ENCODE measurements at regions not wholly inside any gene's neighbourhood (a gene's known extent, or its start where the extent isn't known, plus 50 kb on each side); places are given as distances from the start of the nearest gene placed in this dataset.
A peak's percentile ranks its signal among the peaks of the same experiment; 100 is the strongest.
"Not testable (repeated sequence)": the region's sequence is repeated elsewhere in the genome, so short reads cannot be mapped to it uniquely, and the experiment has no call there.

DNA sequence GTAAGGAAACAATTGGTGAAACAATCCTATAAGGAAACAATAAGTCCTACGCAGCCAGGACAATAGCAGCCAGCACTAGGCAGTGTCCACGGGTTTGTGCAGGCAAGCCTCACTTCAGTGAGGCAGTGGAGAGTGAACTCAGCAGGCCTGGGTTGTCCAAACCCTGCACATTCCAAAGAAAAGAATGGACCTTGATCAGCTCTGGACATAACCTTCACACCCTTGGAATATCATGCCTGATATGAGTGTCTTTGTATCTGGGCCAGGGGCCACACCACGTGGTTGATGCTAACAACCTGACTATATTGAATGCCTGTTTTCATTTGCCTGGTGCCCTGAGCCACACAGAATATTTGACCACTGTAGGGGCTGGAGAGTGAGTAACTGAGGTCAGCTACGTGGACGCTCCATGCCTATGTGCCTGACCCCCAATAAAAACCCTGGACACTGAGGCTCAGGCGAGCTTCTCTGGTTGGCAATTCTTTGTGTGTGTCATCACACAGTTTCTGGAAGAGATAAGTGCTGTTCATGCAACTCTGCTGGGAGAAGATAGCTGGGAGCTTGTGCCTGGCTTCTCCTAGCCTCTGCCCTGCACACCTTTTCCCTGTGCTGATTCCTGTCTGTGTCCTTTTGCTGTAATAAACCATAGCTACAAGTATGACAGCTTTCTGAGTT is 81.4 kb upstream of the NCOR2 start:
- DNase-seq: no peak

DNA sequence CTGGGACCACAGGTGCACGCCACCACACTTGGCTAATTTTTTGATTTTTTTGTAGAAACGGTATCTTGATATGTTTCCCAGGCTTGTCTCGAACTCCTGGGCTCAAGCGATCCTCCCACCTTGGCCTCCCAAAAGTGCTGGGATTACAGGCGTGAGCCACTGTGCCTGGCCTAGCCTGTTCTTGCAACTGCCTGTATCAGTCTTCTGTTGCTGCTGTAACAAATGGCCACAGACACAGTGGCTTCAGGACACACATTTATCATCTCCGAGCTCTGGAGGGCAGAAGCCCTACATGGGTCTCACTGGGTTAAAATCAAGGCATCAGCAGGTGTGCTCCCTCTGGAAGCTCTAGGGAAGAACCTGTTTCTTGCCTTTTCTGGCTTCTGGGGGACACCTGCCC is 79.9 kb upstream of the NCOR2 start:
- no peak for DNase-seq

DNA sequence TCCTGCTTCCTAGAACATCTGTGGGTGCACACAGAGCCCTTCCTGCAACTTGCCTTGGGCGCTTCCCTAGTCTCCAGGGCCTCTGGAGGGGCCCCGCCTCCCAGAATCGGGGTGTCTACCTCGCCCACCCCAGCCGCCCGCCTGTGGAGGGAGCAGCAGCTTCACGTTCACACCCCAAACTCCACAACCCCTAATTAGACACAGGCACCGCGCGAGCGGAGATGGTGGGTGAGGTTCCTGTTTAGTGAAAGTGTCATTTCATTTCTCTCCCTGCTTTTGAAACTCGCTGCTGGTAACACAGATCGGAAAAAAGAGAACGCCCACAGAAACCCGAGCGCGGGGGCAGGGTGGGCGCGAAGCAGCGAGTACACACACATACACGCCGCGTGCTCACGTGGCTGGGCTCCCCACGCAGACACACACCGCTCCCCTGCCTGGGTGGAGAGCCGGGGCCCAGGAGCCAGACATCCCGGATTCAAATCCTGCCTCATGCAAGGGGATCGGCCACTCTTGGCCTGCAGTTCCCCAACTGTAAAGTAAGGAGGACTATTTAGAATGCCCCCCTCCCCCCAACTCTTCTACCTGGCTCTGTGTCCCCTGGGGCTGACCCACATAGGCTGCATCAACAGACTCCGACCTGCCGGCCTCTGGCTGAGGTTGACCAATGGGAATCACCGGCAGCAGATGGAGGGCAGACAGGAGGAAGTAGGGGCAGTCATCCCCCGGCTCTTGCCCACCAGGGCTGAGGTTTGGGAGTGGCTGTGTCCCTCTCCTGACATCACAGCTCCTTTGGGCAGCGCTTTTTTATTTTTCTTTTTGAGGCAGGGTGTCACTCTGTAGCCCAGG is 79.2 kb upstream of the NCOR2 start:
- DNase-seq: peak; percentile 18

- DNase-seq: no peak
These were observed 78.3 kb upstream of the NCOR2 start for GRCh38 chr12:124645530-124646244.

DNA sequence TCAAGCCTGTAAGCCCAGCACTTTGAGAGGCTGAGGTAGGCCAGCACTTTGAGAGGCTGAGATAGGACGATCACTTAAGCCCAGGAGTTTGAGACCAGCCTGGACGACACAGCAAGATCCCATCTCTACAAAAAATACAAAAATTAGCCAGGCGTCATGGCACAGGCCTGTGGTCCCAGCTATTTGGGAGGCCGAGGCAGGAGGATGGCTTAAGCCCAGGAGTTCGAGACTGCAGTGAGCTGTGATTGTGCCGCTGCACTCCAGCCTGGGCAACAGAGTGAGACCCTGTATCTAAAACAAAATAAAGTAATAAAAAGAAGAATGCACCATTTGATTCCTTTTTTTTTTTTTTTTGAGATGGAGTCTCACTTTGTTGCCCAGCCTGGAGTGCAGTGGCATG is 76.4 kb upstream of the NCOR2 start:
- DNase-seq: not testable (repeated sequence)

- DNase-seq: no peak
These were observed 74.7 kb upstream of the NCOR2 start for GRCh38 chr12:124642105-124642504.

GRCh38 chr12:124641591-124641990 is 74.2 kb upstream of the NCOR2 start:
- DNase-seq: no peak

GRCh38 chr12:124640056-124640455 is 72.6 kb upstream of the NCOR2 start:
- no peak for DNase-seq

DNA sequence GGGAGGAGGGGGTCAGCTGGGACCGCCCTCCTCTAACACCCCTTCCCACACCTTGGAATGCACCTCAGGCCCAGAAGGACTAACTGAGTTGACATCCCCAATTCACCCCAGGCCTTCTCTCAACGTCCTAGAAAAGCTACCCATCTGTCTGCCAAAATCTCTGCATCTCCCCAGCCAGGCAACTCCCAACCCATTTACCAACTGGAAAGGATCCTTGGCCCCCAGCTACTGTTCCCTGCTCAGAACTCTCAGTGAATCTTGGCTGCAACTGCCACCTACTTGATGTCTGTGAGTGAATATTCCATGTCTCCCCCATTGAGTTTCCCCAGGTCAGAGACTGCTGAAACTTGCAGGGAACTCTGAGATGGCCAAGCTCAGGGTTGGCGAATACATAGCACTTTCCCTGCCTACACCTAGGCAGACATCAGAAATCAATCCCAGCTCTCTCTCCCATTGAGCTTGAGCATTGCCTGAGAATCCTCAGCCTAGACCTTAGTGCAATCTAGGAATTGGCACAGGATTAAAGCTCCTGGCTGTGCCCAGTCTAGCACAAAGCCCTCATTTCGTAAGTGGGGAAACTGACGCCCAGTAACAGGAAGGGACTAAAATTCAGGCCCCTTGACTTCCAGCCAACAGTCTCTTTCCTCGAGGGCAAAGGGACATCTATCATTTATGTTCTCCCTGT is 71.9 kb upstream of the NCOR2 start:
- no peak for DNase-seq

DNA sequence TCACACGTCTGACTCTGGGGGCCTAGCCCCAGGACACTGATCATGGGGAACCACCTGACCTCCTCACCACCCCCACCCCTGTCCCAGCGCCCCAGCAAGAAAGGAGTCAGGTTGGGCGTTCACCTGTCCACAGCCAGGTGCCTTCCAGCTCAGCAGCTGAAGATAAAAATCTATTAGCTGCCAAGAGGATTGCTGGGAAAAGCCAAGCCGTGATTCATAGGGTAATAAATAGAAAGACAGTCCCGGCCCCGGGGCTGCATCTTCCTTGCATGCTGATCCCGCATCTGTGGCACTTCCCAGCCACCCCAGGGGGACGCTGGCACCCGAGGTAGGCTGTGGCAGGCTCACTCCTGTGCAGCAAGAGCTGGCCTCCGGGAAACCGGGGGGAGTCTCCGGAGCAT is 70.2 kb upstream of the NCOR2 start:
- no peak for DNase-seq

DNA sequence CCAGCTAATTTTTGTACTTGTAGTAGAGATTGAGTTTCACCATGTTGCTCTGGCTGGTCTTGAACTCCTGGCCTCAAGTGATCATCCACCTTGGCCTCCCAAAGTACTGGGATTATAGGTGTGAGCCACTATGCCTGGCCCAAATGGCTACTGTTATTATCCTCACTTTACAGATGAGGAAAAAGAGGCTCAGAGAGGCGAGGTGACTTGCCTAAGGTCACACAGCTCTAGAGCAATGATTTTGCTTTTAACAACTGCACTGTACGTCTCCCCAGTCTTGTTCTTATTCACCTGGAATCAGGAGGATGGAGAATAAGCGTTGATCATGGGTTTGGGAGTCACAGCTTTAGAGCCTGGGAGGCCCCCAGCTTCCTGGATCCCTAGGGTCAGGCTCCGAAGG is 69.8 kb upstream of the NCOR2 start:
- DNase-seq: no peak

GRCh38 chr12:124636138-124636978 is 68.9 kb upstream of the NCOR2 start:
- peak; percentile 79 for DNase-seq

- DNase-seq: no peak
These were observed 67.9 kb upstream of the NCOR2 start for GRCh38 chr12:124635316-124635715.

GRCh38 chr12:124633365-124634362 is 66.3 kb upstream of the NCOR2 start:
- no peak for DNase-seq

GRCh38 chr12:124632519-124632984 is 65.1 kb upstream of the NCOR2 start:
- no peak for DNase-seq

GRCh38 chr12:124631681-124632256 is 64.4 kb upstream of the NCOR2 start:
- no peak for DNase-seq

DNA sequence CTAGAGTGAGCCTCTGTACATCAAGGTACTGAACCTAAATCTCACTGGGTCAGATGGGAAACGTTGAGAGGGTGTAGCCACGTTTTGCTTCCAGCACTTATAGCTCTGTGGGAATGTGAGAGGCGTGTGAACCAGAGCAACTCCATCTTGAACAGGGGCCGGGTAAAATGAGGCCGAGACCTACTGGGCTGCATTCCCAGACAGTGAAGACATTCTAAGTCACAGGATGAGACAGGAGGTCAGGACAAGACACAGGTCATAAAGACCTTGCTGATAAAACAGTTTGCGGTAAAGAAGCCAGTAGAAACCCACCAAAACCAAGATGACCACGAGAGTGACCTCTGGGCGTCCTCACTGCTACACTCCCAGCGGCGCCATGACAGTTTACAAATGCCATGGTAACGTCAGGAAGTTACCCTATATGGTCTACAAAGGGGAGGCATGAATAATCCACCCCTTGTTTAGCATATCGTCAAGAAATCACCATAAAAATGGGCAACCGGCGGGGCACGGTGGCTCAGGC is 63.4 kb upstream of the NCOR2 start:
- no peak for DNase-seq

DNA sequence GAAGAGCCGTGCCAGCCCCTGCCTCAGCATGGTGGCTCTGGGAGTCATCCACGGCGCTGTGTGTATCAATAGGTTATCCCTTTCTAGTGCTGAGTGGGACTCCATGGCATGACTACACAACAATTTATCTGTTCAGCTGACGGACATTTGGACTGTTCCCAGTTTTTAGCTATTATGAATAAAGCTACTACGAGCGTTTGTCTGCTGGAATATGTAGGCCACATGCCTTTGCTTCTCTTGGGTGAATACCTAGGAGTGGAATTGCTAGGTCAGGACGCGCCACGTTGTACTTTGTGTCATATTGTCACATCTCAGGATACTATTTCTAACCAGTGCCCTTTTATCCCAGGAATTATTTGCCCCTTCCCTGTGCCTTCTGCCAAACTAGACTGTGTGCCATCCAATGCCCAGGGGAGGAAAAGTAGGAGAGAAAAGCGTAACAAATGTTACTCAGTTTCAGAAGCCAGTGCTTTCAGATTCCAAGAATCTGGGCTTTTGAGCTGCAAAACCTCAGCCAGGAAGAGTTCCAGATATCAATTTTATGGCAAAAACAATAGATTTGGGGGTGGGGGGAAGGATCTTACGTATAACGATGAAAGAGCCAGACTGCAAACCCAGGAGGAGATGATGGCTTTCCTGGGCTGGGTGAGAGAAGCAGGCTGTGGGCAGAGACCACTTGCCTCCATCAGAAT is 62.5 kb upstream of the NCOR2 start:
- no peak for DNase-seq

GRCh38 chr12:124629117-124629516 is 61.7 kb upstream of the NCOR2 start:
- no peak for DNase-seq

GRCh38 chr12:124627956-124628355 is 60.5 kb upstream of the NCOR2 start:
- DNase-seq: no peak

Measured in activated CD4-positive, alpha-beta T cell treated with anti-CD3 and anti-CD28 coated beads, Interleukin-10, Interleukin-2, amounts not matched to agents 100 ng/mL and 50 ng/mL, durations not matched to agents 16 hours and 8 hours (primary cell).